ENCODE measurements at regions not wholly inside any gene's neighbourhood (a gene's known extent, or its start where the extent isn't known, plus 50 kb on each side); places are given as distances from the start of the nearest gene placed in this dataset.

DNA sequence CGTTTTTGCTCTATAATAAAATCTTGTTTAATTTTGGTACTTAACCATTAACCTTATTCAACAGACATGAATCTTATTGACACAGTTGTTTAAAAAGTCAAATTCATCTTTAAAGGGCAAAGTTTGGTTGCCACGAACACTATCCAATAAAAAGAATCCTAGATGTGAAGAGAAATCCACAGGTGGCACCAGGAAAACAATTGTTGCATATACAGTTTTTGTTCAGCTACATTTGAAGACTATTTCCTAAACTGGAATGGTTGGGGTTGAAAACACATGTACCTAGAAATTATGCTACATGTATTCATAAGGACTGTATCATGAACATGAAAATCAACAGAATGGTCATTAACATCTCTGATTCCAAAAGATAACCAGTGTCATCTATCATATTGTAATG, 71.1 kb upstream of the GULP1 start:
- DNase-seq = no peak
- H3K4me3 ChIP-seq (ENCODE audit: low read length) = no peak overlapping the region
- no peaks in the 10 kb centered on the region for H3K36me3 ChIP-seq (ENCODE audit: insufficient read depth, low read length)
- ChIA-PET POLR2A (no interaction called here), CTCF (no interaction called here)
- no peak for ATAC-seq (ENCODE audit: poor library complexity)
- no peaks in the 10 kb centered on the region for H3K9me3 Mint-ChIP-seq
- no peak for TF ChIP-seq CTCF (IDR thresholded peaks at IDR 0.05)
- H3K27ac ChIP-seq (ENCODE audit: low read depth in 1 of 2, low read length in 2 of 2) = no peak overlapping the region
- intact Hi-C loops (cut with DNase I, micrococcal nuclease) = no loop called here
- no peaks in the 10 kb centered on the region for H3K4me1 Mint-ChIP-seq (ENCODE audit: low read depth)
- H3K27me3 Mint-ChIP-seq = no peaks in the 10 kb centered on the region
- no peak overlapping the region for H3K27ac Mint-ChIP-seq
- no peak overlapping the region for H3K4me3 Mint-ChIP-seq
- H3K9me3 ChIP-seq (ENCODE audit: control insufficient read depth in 1 of 2, insufficient read depth in 1 of 2, low read length in 2 of 2) = no peaks in the 10 kb centered on the region
- no peaks in the 10 kb centered on the region for H3K27me3 ChIP-seq (ENCODE audit: control insufficient read depth in 1 of 2, insufficient read depth in 2 of 2, low read length in 2 of 2)
- no peaks in the 10 kb centered on the region for H3K4me1 ChIP-seq (ENCODE audit: insufficient read depth, low read length)
- H3K36me3 Mint-ChIP-seq (ENCODE audit: low read depth) = no peaks in the 10 kb centered on the region

- ATAC-seq (ENCODE audit: poor library complexity) (no peak), DNase-seq (no peak)
- H3K27ac ChIP-seq (ENCODE audit: low read depth in 1 of 2, low read length in 2 of 2) = no peak overlapping the region
- H3K36me3 ChIP-seq (ENCODE audit: insufficient read depth, low read length) = no peaks in the 10 kb centered on the region
- POLR2A ChIA-PET = interaction anchor here (0.7 kb wide), 1 partner anchor 177 kb away, joined by 4 read pairs; no protein-coding TSS in a partner anchor
- no peak overlapping the region for H3K27ac Mint-ChIP-seq
- no peak overlapping the region for H3K4me3 Mint-ChIP-seq
- H3K36me3 Mint-ChIP-seq (ENCODE audit: low read depth) = no peaks in the 10 kb centered on the region
- no peaks in the 10 kb centered on the region for H3K9me3 Mint-ChIP-seq
- H3K4me3 ChIP-seq (ENCODE audit: low read length) = no peak overlapping the region
- H3K9me3 ChIP-seq (ENCODE audit: control insufficient read depth in 1 of 2, insufficient read depth in 1 of 2, low read length in 2 of 2) = peaks cover 0 to 8% of the 10 kb centered on the region in 2 experiments
- no peaks in the 10 kb centered on the region for H3K27me3 ChIP-seq (ENCODE audit: control insufficient read depth in 1 of 2, insufficient read depth in 2 of 2, low read length in 2 of 2)
- no peaks in the 10 kb centered on the region for H3K4me1 Mint-ChIP-seq (ENCODE audit: low read depth)
- CTCF ChIA-PET = no interaction called here
- intact Hi-C loops (cut with DNase I, micrococcal nuclease) = no loop called here
- H3K27me3 Mint-ChIP-seq = no peaks in the 10 kb centered on the region
- TF ChIP-seq CTCF (IDR thresholded peaks at IDR 0.05) = no peak
- no peaks in the 10 kb centered on the region for H3K4me1 ChIP-seq (ENCODE audit: insufficient read depth, low read length)
These were observed 64.0 kb upstream of the GULP1 start for GRCh38 chr2:188227713-188228112.

DNA sequence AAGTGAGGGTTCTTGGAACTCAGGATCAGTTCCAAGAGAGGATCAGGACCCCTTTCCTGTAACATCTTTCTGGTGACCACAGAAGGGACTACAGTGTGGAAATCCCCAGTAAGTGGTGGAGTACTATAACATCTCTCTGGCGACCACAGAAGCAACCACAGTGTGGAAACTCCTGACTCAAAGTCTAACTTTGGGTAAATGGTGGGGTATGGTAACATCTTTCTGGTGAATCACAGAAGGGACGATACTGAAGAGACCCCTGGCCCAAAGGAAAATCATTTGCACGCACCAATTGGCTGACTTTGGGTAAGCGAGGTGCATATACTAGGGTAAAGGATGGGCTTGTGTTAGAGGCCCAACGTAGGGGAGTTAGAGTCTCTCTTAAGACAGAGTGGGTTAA, 56.3 kb upstream of the GULP1 start:
- H3K4me3 Mint-ChIP-seq = no peak overlapping the region
- TF ChIP-seq CTCF (IDR thresholded peaks at IDR 0.05) = no peak
- intact Hi-C loops (cut with DNase I, micrococcal nuclease) = no loop called here
- H3K36me3 ChIP-seq (ENCODE audit: insufficient read depth, low read length) = no peaks in the 10 kb centered on the region
- no peak for DNase-seq
- H3K36me3 Mint-ChIP-seq (ENCODE audit: low read depth) = no peaks in the 10 kb centered on the region
- POLR2A ChIA-PET = no interaction called here
- no peaks in the 10 kb centered on the region for H3K27me3 Mint-ChIP-seq
- no peaks in the 10 kb centered on the region for H3K4me1 ChIP-seq (ENCODE audit: insufficient read depth, low read length)
- peaks cover 3% of the 10 kb centered on the region for H3K9me3 Mint-ChIP-seq
- H3K27ac ChIP-seq (ENCODE audit: low read depth in 1 of 2, low read length in 2 of 2) = no peak overlapping the region
- no peak overlapping the region for H3K27ac Mint-ChIP-seq
- no peak for ATAC-seq (ENCODE audit: poor library complexity)
- H3K4me1 Mint-ChIP-seq (ENCODE audit: low read depth) = no peaks in the 10 kb centered on the region
- CTCF ChIA-PET = no interaction called here
- no peak overlapping the region for H3K4me3 ChIP-seq (ENCODE audit: low read length)
- H3K27me3 ChIP-seq (ENCODE audit: control insufficient read depth in 1 of 2, insufficient read depth in 2 of 2, low read length in 2 of 2) = no peaks in the 10 kb centered on the region
- H3K9me3 ChIP-seq (ENCODE audit: control insufficient read depth in 1 of 2, insufficient read depth in 1 of 2, low read length in 2 of 2) = peaks cover 0 to 9% of the 10 kb centered on the region in 2 experiments

Data from CD4-positive, alpha-beta T cell (primary cell).